AG09319 (cell line): ENCODE measurements at regions not wholly inside any gene's neighbourhood (a gene's known extent, or its start where the extent isn't known, plus 50 kb on each side); places are given as distances from the start of the nearest gene placed in this dataset.

Experiments
- DNase-seq: peaks from one replicate; pipeline ENCODE4 v3.0.0-alpha.2; 2010; ENCODE audit warnings: low read depth; ENCODE audit errors: extremely low read depth
- CTCF ChIP-seq: IDR thresholded peaks from 2 replicates; pipeline ENCODE4 v1.5.1; 2011; ENCODE audit warnings: low read depth, mild to moderate bottlenecking, inconsistent platforms, low read length, moderate library complexity

- TF ChIP-seq CTCF, result no peak
- no peak for DNase-seq
These were observed 88.6 kb downstream of the ADAMTS1 start for GRCh38 chr21:26756491-26757159.

GRCh38 chr21:26754853-26755252, 90.4 kb downstream of the ADAMTS1 start:
- no peak for TF ChIP-seq CTCF
- no peak for DNase-seq

- no peak for TF ChIP-seq CTCF
These were observed 91.4 kb downstream of the ADAMTS1 start for GRCh38 chr21:26753822-26754221.

GRCh38 chr21:26752849-26753248, 92.4 kb downstream of the ADAMTS1 start:
- DNase-seq, result no peak
- no peak for TF ChIP-seq CTCF

More at GRCh38 chr21:26753822-26754221, 91.4 kb downstream of the ADAMTS1 start:
- no peak for DNase-seq

- DNase-seq, result no peak
- no peak for TF ChIP-seq CTCF
These were observed 93.9 kb downstream of the ADAMTS1 start for GRCh38 chr21:26751305-26751704.

- TF ChIP-seq CTCF, result no peak
- no peak for DNase-seq
These were observed 97.1 kb downstream of the ADAMTS1 start for GRCh38 chr21:26748066-26748465.

GRCh38 chr21:26747216-26747615, 98.0 kb downstream of the ADAMTS1 start:
- no peak for TF ChIP-seq CTCF
- DNase-seq, result no peak
